HG03378 (cell line): ENCODE measurements at regions not wholly inside any gene's neighbourhood (a gene's known extent, or its start where the extent isn't known, plus 50 kb on each side); places are given as distances from the start of the nearest gene placed in this dataset.
"Not testable (repeated sequence)": the region's sequence is repeated elsewhere in the genome, so short reads cannot be mapped to it uniquely, and the experiment has no call there.

Experiments
- ATAC-seq: cut with Tn5 transposase; IDR thresholded peaks from one replicate; pipeline ENCODE4 v1.9.1; 2021; ENCODE audit warnings: mild to moderate bottlenecking, moderate library complexity; ENCODE audit not compliant: unreplicated experiment

DNA sequence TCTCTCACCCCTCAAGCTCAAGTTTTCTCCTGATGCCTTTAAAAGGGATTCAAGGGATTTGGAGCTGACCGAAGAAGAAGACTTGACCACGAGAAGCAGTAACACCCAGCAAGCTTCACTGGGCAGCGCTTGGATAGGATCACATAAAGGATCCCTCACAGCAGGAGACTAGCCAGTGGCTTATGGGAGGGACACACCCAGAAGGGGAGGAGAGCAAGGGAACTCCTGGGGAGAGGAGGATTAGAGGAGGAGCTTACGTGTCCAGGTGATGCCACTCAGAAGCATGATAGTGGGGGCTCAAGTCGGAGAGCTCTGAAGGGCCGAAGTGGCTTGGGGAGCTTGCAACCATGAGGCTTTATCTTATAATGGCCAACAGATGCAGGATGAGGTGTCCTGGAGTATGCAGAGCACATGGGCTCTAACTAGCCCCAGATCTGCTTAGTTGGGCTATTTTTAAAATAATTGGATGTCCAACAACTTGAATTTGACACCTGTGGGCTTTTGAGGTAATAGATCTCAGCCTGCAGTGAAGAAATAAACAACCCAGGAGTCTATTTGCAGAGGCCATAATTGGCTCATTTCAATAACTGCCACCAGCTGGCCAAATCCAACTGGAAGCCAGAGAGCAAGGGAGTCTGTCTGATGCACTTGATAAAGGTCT is 137.9 kb upstream of the EXOC2 start:
- no peak for ATAC-seq

DNA sequence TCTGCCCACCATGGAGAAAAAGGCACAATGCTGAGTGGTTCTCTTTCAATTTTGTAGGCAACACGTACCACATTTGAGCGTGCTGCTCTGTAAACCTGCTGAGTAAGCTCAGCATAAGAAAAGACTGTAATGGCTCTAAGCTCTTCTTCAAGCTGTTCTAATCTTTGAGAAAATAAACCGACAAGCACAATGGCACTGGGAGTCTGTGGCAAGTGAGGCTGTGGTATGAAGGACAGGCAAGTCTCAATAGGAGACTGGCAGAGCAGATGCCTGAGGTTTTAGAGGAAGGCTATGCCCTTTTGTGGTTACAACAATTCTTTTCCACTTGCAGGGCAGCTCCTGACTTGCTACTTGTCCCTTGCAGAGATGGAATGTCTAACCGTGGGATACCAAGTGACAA is 136.7 kb upstream of the EXOC2 start:
- ATAC-seq: no peak

DNA sequence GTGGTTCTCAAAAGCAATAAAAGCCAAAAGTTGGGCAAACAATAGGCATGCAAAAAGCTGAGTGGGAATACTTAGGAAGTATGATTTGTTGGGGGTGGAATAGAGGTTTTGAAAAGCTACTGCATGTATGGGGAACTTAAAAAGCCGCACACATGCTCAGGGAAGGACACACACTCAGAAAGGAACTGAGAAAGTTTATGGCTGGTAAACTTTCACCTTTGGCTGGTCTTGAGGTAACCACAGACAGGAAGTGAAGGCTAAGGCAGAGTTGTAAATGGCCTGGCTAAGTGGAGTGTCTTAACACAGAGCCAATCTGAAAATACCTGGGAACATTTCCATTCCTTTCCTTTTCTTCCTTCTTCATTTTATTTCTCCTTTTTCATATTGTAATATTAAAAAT is 134.5 kb upstream of the EXOC2 start:
- no peak for ATAC-seq

DNA sequence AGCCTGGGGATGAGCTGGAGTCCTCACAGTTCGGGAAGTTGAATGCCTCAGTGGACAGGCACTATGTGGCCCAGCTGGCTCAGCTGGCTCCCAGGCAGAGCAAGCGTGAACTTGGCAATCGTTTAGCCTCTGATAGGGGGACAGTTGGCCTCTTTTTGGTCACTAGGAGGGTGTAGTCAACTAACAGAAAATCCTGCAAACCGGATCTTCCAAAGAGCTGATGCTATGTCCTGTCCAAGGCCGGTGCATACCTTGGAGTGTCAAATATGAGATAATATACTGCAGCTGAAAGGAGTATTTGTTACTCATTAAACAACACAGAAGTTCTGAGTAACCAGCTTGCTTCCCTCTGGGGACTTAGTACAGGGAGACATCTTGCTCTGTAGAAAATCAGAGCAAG is 126.2 kb upstream of the EXOC2 start:
- no peak for ATAC-seq

DNA sequence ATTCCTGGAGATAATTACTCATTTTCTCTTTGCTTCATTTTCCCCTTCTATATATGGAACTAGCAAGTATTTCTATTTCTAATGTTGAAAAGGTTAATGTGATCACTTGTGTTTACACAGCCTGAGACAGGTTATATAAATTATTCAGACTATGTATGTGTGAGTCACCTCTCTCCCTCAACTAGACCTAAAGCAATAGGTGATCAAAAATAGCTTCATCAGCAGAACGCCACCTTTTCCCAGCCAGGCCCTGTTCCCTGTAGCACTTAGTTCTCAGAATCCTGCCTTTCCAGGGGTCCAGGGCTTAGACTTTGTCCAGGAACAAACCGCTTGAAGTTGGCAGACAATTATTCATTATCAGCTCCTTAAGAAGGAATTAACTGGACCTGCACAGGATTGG is 125.3 kb upstream of the EXOC2 start:
- no peak for ATAC-seq

DNA sequence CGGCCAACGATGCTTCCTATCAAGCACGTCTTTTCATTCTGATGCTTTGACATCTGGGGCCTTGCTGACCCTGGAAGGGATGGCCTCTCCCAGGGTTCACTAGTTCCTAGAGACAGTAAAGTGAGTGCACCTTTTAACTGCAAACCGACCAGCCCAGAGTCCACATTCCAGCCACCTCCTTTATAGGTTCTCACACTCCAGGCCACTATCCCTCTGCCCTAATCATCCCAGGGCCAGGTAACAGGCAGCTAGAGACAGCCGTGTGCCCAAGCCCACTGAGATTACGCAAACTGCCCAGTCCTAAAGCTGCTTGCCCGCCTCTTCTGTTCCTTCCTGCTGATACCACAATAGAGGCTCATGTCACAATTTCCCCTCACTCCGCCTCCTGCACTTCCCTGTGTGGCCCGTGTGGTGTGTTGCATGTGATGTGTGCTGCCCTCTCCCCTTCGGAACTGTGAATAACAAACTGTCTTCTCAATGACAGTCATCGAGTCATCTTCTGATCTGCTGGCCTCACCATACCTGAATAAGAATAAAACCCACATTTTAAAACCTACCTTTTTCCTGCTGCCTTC is 123.7 kb upstream of the EXOC2 start:
- ATAC-seq: no peak

DNA sequence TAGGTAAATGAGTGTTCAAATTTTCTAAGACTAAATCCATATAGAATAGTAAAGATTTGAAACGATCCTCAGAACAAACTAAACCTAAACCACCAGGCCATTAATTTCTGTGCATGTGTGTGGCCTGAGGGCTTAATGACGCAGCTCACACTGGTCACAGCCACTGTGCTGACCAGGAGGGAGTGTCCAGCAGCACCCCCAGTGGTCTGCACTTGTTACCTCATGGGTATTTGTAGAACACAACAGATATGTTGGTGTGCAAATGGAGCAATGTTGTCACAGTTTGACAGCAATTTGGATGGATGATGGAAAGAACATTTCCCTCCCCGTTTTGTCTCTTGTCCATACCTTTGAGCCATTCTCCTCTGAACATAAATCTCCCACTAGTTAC is 122.4 kb upstream of the EXOC2 start:
- no peak for ATAC-seq

DNA sequence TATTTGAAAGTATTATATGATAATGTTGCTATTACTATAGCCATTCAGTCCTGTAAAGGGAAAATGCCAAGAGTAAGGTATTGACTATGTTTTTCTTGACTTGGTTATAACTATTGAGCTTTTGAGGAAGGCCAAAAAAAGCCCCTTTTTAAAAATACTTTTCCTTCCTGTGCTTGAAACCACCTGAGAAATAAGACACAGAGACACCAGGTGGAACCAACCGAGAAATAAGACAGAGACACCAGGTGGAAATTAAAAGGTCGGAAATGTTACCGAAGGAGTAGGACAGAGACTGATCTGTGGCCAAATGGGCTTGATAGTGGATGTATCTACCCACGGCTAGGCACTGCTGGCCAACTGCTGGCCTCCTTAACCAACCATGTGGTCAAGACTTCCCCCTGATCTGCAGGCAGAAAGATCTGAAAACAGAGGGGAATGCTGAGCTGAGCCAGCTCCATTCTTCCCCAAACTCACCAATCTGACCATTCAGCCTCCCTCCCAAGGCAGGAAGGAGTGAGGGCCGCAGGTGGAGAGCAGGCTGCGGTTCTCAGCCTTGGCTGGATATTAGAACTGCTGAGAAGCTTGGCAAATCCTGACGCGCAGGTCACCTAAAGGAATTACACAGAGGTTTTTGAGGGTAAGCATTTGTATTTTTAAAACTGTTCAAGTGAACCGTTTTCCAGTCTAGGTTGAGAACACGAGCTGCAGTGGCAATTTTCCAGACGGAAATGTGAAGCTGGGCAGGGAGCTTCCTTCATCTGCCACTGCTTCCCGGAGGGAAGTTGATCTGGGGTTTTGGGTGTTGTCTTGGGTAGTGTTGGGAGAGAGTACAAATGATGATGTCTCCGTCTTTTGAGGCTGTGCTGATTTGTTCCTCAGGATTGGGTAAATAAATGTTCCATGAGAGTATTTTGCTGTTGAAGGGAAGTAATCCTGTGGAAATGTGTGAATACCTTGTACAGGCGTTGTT is 121.7 kb upstream of the EXOC2 start:
- no peak for ATAC-seq

DNA sequence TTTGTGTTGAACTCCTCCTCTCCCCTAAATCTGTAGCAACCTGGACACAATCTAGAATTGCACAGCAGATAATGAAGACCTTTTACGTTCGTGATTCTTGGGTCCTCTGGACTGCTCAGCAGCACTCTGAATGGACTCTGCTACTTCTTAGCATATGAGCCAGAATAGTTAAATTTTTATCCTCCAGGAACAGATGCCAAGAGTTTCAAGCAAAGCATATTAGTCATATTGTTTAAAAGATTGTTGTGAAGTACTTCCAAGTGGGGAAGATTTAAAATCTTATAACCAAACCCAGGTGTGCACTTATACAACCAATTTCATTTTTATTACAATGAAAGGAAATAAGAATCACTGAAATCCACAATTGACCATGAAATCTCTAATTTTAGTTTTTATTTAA is 118.9 kb upstream of the EXOC2 start:
- ATAC-seq: no peak

DNA sequence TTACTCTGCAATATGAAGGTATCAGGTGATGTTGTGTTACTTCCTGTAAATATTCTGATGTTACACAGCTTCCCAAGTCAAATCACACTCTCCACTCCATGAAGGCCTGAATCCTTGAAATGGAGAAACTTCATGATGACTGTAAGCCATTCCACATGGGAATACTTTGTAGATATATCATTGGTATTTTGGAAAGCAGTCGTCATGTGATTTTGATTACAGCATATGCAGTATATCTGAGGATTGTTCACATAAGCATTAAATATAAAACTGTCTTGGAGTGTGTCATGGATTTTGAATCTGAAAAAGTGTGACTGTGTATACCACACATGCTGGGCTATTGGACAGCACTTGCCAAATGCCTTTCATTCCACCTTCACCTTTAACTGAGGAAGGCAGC is 118.3 kb upstream of the EXOC2 start:
- ATAC-seq: no peak

DNA sequence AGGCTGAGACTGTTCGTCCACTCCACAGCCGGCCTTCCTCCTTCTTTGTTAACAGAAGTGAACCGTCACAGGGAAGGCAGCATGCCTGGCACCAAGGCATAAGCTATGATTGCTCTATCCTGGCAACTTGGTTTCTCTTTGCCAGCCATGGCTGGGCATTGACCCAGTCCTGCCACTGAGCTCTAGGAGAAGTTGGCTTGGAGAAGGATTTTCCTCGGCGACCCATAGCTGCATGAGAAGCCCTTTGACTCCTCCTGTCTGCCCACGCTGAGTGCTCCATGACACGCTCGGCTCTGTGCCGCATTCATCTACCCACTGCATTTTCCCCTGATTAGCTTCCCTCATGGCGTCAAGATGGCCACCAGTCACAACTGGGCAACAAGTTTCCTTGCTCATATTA is 111.8 kb upstream of the EXOC2 start:
- ATAC-seq: no peak

DNA sequence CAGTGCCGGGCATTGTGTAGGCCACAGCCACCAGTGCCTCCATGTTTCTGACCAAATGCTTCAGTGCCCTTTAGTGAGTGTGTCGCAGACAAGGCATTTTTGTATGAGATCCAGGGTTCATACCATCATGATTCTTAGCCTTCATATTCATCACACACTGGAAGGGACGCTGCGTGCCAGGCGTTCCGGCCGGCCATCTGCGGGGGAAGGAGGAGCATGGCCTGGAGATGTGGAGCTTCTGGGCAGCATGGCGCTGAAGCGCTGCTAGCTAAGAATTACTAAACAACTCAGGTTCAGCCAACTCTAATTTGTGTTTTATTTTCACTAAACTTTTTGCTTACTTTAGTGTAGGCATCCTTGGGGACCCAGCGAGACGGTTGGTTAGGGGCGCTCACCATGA is 111.4 kb upstream of the EXOC2 start:
- ATAC-seq: no peak

DNA sequence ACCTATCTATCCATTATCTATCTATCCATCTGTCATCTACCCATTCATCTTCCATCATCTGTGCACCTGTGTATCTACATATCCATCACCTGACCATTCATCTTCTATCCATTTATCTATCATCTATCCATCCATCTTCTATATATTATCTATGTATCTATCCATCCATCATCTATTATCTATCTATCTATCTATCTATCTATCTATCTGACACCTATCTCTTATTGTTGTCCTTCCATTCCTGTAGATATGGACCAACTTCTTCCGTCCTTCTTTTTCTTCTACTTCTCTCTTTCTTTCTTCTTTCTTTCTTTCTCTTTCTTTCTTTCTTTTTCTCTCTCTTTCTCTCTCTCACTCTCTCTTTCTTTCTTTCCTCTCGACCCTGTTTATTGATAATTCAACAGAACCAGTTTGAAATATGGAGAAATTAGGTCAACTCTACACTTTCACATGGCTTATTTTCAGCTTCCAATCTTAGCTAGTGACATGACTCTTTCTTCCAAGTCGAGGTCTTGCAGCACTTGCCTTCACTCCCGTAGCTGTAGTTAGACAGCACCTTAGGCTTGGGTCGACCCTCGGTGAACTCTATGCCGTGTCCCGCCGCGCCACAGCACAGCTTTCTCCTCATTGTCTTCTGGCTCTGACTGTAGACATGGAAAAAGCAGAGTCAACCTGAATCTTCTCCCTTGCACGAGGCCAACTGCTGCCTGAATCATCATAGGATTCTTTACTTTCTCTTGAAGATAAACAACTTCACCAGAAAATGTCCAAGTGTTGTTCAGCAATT is 110.4 kb upstream of the EXOC2 start:
- no peak for ATAC-seq

DNA sequence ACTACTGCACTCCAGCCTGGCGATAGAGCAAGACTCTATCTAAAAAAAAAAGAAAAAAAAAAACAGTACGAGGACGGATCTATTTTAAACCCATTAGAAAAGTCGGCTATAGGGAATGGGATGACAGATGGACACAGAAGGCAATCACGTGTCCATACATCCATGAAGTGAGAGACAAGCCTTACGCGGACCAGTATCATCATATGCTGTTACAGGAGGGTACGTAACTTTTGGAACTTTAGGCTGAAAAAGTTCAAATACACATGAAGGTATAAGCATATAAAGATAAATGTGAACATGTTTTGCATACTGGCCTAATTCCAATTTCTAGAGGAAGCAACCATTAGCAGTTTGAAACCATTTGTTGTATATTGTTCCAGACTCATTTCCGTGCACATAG is 109.8 kb upstream of the EXOC2 start:
- ATAC-seq: no peak

DNA sequence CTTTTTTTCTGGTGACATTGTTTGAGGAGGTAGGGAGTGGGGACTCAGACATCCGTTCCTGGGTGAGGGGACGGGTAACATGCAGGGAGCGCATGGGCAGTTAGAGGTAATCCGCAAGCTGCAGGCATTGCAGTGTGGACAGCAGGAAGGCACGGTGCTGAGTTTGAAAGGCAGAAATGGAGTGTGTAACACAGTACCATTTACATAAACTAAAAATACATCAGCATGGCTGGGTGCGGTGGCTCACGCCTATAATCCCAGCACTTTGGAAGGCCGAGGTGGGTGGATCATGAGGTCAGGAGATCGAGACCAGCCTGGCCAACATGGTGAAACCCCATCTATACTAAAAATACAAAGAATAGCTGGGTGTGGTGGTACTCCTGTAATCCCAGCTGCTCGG is 109.3 kb upstream of the EXOC2 start:
- ATAC-seq: not testable (repeated sequence)

DNA sequence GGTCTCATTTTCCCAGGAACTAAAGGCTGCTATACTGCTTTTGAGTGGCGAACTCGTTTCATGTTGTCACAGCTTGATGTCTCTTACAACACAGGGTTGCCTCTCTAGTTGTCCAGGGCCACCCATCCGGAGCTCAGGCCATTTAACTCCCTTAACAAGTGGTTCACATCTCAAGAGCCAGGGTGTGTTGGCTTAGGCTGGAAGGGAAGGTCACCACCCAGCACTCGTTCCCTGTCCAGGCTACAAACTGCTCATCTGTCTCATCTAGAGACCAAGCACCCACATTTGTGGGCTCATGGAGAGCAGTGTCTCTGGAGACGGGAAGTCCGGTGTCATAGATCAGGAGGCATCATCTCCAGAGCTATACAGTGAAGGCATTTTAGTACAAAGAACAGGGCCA is 106.8 kb upstream of the EXOC2 start:
- no peak for ATAC-seq

DNA sequence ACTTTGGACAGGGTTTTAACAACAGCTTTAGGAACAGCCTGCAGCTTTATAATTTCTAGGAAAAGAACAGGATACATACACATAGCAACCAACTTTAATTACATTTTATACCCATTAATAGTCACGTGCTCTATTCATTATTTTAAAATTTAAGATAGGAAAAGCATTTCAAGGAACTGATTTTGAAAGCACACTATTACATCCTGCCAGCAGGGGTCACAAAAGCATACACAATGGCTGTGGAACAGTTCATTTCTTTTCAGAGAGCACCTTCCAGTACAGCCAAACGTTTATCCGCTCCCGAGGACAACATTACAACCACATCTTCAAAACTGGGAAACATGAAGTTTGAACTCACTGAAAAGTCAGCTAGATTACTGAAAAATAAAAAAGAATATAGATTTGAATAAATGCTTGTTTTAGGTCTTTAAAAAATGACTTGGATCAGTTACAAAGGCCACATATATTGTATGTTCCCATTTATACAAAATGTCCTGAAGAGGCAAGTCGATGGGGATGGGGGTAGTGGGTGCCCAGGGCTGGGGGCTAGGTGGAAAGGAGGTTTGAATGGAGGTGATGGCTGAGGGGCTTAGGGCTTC is 104.6 kb upstream of the EXOC2 start:
- no peak for ATAC-seq

DNA sequence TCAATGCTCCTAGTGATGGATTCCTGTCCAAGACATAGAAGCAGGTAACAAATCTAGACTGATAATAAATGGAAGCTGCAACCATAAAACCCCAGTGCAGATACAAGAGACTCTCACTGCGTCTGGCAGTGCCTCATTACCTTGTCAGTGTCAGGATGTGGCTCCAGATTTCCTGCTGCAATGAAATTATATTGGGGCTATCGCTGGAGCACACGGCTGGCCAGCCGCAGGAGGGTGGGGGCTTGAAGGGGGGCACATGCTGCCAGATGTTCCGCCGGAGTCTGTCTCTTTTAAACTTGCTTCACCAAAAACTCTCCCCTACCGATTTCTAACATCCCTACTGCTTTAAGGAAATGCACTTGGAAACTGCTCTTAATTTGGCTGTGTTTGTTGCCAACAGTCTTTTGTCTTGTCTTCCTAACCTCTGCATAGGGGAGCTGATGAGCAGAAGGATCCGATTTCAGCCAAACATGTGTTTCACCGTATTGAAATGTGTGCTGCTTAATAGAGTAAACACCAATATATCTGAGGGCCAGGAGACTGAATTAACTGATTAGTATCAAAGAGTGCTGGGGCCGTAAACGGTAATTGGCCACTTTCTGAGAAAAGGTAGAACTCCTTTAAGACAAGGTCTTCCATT is 102.2 kb upstream of the EXOC2 start:
- no peak for ATAC-seq

DNA sequence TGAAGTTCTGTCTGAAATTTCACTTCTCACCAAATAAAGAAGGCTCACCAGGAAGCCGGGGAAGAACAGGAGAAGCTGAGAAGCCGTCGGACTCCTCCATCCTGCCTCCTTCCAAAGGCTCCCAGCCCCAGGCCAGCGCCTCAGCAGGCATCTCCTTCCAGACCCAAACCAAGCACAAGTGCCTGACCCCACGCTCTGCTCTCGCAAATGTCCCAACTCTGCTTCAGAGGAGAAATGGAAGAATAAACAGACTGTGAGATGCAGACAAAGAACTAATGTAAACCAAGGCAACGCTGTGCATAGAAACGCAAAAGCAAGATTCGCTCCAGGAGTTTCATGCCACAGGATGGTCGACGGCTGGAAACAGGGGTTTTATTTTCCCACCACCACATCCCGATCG is 100.3 kb upstream of the EXOC2 start:
- no peak for ATAC-seq

DNA sequence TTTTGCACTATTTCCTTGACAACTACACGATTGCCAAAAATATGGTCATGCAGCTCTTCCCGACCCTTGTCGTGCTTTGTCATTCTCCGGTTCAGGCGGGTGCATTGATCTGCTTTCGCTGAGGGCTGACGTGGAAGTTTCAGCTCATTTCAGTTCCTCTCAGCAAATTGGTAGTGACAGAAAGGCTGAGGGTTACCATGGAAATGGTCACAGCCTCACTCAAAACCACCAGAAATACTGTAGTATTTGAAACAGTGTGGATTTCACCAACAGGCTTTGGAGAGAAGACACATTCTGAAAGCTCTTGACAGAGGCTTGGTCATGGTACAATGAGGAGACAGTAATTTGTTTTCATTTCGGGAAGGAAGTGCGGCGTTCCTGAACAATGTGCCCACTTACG is 99.7 kb upstream of the EXOC2 start:
- no peak for ATAC-seq
